HG02973 (cell line): ENCODE measurements at regions not wholly inside any gene's neighbourhood (a gene's known extent, or its start where the extent isn't known, plus 50 kb on each side); places are given as distances from the start of the nearest gene placed in this dataset.

Experiments used
- ATAC-seq: cut with Tn5 transposase; IDR thresholded peaks from one replicate; pipeline ENCODE4 v1.9.1; 2021; ENCODE audit warnings: moderate library complexity; ENCODE audit not compliant: unreplicated experiment

GRCh38 chr11:15532432-15532831 lies 417.7 kb downstream of the INSC start:
- ATAC-seq = no peak

- no peak for ATAC-seq
Observed at GRCh38 chr11:15534266-15534665, 419.5 kb downstream of the INSC start.

GRCh38 chr11:15535414-15535813 lies 420.7 kb downstream of the INSC start:
- ATAC-seq = no peak

- no peak for ATAC-seq
Observed at GRCh38 chr11:15536438-15536837, 421.7 kb downstream of the INSC start.

- no peak for ATAC-seq
Observed at GRCh38 chr11:15539645-15540044, 424.9 kb downstream of the INSC start.

- ATAC-seq = no peak
Observed at GRCh38 chr11:15541079-15541478, 426.4 kb downstream of the INSC start.

- ATAC-seq = no peak
Observed at GRCh38 chr11:15544353-15544752, 429.6 kb downstream of the INSC start.

GRCh38 chr11:15547685-15548084 lies 433.0 kb downstream of the INSC start:
- ATAC-seq = no peak

- ATAC-seq = no peak
Observed at GRCh38 chr11:15551901-15552851, 437.5 kb downstream of the INSC start.

GRCh38 chr11:15555161-15555560 lies 440.4 kb downstream of the INSC start:
- ATAC-seq = no peak

GRCh38 chr11:15557457-15558230 lies 442.9 kb downstream of the INSC start:
- ATAC-seq = no peak

GRCh38 chr11:15558513-15559181 lies 443.9 kb downstream of the INSC start:
- ATAC-seq = no peak

GRCh38 chr11:15560689-15561467 lies 446.2 kb downstream of the INSC start:
- ATAC-seq = no peak

- no peak for ATAC-seq
Observed at GRCh38 chr11:15562230-15562629, 447.5 kb downstream of the INSC start.

- no peak for ATAC-seq
Observed at GRCh38 chr11:15563054-15563453, 448.3 kb downstream of the INSC start.

GRCh38 chr11:15565880-15566279 lies 451.2 kb downstream of the INSC start:
- no peak for ATAC-seq

GRCh38 chr11:15568440-15568839 lies 453.7 kb downstream of the INSC start:
- ATAC-seq = no peak

- ATAC-seq = no peak
Observed at GRCh38 chr11:15569305-15570025, 454.7 kb downstream of the INSC start.

GRCh38 chr11:15575409-15575808 lies 460.7 kb downstream of the INSC start:
- ATAC-seq = no peak

GRCh38 chr11:15576769-15577168 lies 462.0 kb downstream of the INSC start:
- ATAC-seq = no peak
